ENCODE measurements at regions not wholly inside any gene's neighbourhood (a gene's known extent, or its start where the extent isn't known, plus 50 kb on each side); places are given as distances from the start of the nearest gene placed in this dataset.

DNA sequence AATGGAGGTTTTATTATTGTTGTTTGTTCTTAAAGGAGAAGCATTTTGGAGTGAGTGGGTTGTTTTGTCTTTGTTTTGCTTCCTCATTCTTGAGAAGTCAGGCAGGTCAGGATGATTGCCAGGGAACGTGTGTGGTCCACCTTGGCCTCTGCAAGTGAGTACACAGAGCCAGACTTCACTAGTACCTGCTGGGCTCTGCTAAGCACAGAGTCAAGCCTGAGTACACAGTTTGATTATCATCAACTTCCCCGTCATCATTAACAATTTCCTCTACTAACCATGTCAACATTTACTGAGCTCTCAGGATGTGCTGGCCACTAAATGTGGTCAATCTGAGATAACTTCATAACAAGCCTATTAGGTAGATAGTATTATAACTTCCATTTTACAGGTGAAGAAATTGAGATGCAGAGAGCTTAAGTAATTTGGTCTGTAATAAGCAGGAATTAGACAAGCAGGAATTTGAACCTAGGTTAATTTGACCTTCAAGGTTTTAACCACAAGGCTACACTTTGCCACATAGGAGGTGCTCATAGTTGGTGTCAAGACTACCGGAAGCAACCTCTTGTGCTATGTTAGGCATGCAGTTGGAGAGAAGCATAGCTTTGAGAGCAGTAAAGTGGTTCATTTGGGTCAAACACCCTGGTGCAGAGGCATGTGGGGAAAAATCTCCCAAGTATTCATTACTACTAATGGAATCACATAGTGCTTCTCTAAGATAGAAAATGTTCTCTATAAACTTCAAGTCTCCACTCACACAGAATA, 178.3 kb downstream of the NUAK1 start:
- Histone ChIP-seq H3K9me3 (peaks cover 10% of the 10 kb centered on the region), H3K36me3 (no peaks in the 10 kb centered on the region), H3K27me3 (no peaks in the 10 kb centered on the region), H3K4me2 (no peak overlapping the region), H4K20me1 (no peaks in the 10 kb centered on the region), H3K4me1 (no peaks in the 10 kb centered on the region), H3K27ac (no peak overlapping the region), H3K4me3 (no peak overlapping the region), H3K9ac (no peak overlapping the region)
- no peak for TF ChIP-seq Cebpa-rat (IDR thresholded peaks at IDR 0.05)

DNA sequence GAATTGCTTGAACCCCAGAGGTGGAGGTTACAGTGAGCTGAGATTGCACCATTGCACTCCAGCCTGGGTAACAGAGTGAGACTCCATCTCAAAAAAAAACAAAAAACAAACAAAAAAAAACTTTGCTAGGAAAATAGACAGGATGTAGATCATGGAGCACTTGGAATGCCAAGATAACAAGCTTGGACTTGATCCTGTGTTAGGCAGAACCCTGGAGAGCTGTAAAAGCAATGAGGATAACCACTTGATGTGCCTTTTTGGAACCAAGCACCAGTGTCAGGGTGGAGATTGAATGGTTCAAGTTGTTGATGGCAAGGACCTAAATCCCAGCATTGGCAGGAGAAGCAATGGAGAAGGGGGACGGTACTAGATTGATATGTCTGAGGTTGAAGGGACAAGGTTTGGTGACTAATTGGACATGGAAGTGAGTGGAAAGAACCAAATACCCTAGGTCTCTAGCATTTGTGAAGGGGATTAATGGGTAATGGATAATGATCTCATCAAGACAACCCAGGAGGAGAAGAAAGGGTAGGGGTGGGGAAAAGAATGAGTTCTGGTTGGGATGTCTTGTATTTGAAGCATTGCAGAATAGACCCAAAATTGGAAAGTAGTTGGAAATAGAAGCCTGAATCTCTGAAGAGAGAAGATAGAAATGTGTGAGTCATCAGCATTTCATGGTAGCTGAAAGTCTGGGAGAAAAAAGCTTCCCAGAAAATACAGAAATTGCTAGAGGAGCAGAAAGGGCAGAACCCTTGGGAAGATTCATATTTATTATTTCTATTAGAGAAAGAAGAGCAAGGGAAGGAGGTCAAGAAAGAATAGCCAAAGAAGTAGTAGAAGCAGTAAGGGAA, 176.7 kb downstream of the NUAK1 start:
- H3K36me3 ChIP-seq = no peaks in the 10 kb centered on the region
- peaks cover 10% of the 10 kb centered on the region for H3K9me3 ChIP-seq
- H3K4me1 ChIP-seq = no peaks in the 10 kb centered on the region
- no peaks in the 10 kb centered on the region for H4K20me1 ChIP-seq
- H3K27me3 ChIP-seq = no peaks in the 10 kb centered on the region
- TF ChIP-seq Cebpa-rat (IDR thresholded peaks at IDR 0.05) = no peak
- no peak overlapping the region for H3K4me2 ChIP-seq
- H3K4me3 ChIP-seq = no peak overlapping the region
- no peak overlapping the region for H3K9ac ChIP-seq
- H3K27ac ChIP-seq = no peak overlapping the region

DNA sequence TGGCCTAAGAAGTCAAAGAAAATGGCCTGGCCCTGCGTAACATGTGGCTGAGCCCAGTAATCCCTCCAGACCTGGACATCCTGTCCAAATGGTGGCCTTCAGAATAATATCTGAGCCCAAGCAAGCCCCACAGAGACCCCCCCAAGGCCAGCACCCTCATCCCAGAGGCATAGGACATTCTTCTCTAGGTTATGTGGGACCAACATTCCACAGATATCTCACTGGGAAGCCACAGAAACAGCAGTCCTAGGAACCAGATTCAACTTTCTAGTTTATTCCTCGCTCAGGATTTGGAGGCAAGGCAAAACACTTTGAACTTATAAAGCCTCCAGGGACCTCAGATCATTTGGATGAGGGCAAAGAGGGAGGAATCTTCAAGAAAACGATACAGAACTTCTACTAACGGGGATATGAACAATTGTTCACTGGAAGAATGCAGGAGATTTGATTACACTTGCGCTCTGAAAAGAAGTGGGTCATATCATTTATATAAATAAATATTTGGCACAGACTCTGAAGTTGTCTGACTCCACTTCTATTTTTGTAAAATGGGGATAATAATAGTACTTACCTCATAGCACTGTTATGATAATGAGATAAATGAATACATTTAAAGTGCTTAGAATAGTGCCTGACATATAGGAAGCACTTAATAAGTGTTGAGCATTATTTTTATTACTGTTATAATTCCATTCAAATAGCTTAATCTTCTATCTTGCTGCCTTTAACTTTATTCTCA, 171.5 kb downstream of the NUAK1 start:
- no peak overlapping the region for H3K4me3 ChIP-seq

DNA sequence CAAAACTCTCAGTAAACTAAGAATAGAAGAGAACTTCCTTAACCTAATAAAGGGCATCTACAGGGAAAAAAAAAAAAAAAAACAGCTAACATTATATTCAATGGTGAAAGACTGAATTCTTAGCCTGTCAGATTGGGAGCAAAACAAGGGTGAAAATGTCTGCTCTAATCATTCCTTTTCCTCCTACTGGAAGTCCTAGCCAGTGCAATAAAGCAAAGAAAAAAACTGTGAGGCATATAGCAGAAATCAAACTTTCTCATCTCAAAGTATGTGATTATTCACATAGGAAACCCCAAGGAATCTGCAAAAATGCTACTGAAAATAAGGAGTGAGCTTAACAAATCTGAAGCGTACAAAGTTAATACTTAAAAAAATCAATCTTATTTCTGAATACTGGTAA, 170.7 kb downstream of the NUAK1 start:
- Histone ChIP-seq H3K27ac (no peak overlapping the region), H3K36me3 (no peaks in the 10 kb centered on the region), H3K27me3 (no peaks in the 10 kb centered on the region), H3K9me3 (no peaks in the 10 kb centered on the region), H3K4me2 (no peak overlapping the region), H3K4me1 (no peaks in the 10 kb centered on the region), H4K20me1 (no peaks in the 10 kb centered on the region), H3K4me3 (no peak overlapping the region), H3K9ac (no peak overlapping the region)
- TF ChIP-seq Cebpa-rat (IDR thresholded peaks at IDR 0.05) = no peak

More for the DNA sequence above, 171.5 kb downstream of the NUAK1 start:
- no peaks in the 10 kb centered on the region for H3K4me1 ChIP-seq
- H3K9me3 ChIP-seq = no peaks in the 10 kb centered on the region
- no peak overlapping the region for H3K27ac ChIP-seq
- no peaks in the 10 kb centered on the region for H3K36me3 ChIP-seq
- H3K9ac ChIP-seq = no peak overlapping the region
- no peak overlapping the region for H3K4me2 ChIP-seq
- no peak for TF ChIP-seq Cebpa-rat (IDR thresholded peaks at IDR 0.05)
- no peaks in the 10 kb centered on the region for H4K20me1 ChIP-seq
- no peaks in the 10 kb centered on the region for H3K27me3 ChIP-seq

DNA sequence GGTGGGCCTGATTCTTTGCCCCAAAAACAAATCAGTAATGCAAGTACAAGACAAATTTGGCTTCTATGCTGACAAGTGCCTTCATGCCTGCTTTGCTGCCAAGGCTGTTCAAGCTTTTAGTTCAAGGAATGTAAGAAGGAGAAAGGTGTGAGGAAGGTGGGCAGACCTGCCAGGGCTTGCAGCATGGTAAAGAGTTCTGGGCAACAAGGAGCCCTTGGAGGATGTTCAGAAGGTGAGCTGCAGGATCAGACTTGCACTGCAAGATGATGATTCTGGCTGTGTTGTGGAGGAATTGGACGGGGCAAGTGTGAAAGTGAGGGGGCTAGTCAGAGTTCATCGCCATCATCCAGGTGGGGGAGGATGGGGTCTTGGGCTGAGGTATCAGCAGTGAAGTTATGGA, 167.9 kb downstream of the NUAK1 start:
- no peak overlapping the region for H3K9ac ChIP-seq
- no peak overlapping the region for H3K4me2 ChIP-seq
- no peaks in the 10 kb centered on the region for H3K27me3 ChIP-seq
- no peaks in the 10 kb centered on the region for H3K36me3 ChIP-seq
- no peak overlapping the region for H3K4me3 ChIP-seq
- no peaks in the 10 kb centered on the region for H3K9me3 ChIP-seq
- no peaks in the 10 kb centered on the region for H3K4me1 ChIP-seq
- H4K20me1 ChIP-seq = no peaks in the 10 kb centered on the region
- no peak overlapping the region for H3K27ac ChIP-seq
- no peak for TF ChIP-seq Cebpa-rat (IDR thresholded peaks at IDR 0.05)

DNA sequence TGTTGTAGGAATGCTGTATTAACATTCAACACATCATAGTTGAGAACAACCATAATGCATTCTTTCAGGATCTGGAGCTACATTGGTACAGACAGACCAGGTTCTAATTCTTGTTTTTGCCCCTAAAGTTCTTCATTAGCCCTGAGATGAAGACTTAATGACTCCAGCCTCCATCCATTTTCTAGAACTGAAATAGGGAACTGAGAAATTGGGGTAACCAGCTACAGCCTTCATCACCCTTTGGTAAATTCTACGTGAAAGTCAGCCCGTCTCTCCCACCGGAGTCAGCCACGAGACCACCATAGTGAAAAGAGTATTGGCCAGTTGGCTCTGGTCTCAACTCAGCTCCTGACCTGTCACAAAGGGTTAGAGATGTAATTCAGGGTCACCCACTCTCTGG, 164.0 kb downstream of the NUAK1 start:
- Histone ChIP-seq H4K20me1 (no peaks in the 10 kb centered on the region), H3K27ac (no peak overlapping the region), H3K9ac (no peak overlapping the region), H3K36me3 (no peaks in the 10 kb centered on the region), H3K27me3 (no peaks in the 10 kb centered on the region), H3K4me1 (no peaks in the 10 kb centered on the region), H3K4me2 (no peak overlapping the region), H3K4me3 (no peak overlapping the region), H3K9me3 (no peaks in the 10 kb centered on the region)
- TF ChIP-seq Cebpa-rat (IDR thresholded peaks at IDR 0.05) = no peak

DNA sequence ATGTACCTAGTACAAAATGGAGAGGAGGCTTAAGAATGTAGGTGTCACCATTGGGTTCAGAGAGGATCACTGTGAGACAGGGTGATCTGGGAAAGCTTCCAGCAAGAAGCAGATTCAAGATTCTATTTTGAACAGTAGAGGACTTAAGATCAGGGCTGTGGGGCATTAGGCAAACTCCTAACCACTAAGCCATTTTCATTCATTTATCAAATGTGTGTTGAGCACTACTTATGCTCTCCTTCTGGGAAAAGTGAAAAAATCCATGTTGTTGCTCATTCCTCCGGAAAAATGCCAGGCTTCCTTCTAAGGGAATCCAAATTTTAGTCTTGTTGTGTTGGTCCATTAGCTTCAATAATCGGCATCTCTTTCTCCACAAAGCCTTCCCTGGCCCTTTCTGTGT, 163.4 kb downstream of the NUAK1 start:
- Histone ChIP-seq H3K27ac (no peak overlapping the region), H3K27me3 (no peaks in the 10 kb centered on the region), H3K4me1 (no peaks in the 10 kb centered on the region), H3K4me3 (no peak overlapping the region), H3K36me3 (no peaks in the 10 kb centered on the region), H4K20me1 (no peaks in the 10 kb centered on the region), H3K9ac (no peak overlapping the region), H3K9me3 (no peaks in the 10 kb centered on the region), H3K4me2 (no peak overlapping the region)
- TF ChIP-seq Cebpa-rat (IDR thresholded peaks at IDR 0.05) = no peak

DNA sequence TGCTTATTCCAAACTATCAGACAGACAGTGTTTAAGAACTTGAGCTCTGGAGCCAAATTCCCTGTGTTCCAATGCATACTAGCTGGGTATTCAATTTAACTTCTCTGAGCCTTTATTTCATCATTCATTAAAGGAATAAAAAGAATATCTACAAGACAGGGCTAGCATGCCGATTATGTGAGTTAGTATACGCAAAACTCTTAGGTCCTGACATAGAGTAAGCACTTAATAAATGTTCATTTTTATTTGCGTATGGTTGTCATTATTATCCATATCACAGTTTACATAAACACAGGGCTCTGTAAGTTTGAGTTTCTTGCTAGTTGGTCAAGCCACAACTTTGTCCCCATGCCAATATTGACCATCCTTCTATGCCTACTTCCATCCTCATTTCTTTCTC, 161.5 kb downstream of the NUAK1 start:
- H4K20me1 ChIP-seq = no peaks in the 10 kb centered on the region
- H3K9ac ChIP-seq = no peak overlapping the region
- H3K27ac ChIP-seq = no peak overlapping the region
- no peaks in the 10 kb centered on the region for H3K36me3 ChIP-seq
- no peaks in the 10 kb centered on the region for H3K4me1 ChIP-seq
- no peaks in the 10 kb centered on the region for H3K27me3 ChIP-seq
- H3K4me3 ChIP-seq = no peak overlapping the region
- H3K9me3 ChIP-seq = no peaks in the 10 kb centered on the region
- no peak overlapping the region for H3K4me2 ChIP-seq
- TF ChIP-seq Cebpa-rat (IDR thresholded peaks at IDR 0.05) = no peak

DNA sequence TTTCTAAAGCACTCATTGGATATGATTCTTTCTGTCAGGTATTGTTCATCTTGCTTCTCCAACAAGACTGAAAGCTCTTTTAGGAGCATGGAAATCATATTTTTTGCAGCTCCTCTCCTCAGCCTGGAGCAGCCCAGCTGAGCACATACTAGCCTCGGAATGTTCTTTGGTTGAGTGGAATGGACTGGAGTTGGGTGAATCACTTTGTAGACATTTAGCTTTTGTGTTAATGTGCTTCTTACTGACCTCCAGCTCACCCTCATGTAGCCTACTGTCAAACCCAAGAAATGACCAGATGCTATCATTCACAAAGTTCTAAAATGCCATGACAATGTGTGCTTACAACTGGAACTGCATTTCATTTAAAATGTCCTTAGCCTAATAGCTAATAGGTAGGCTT, 161.1 kb downstream of the NUAK1 start:
- no peaks in the 10 kb centered on the region for H3K9me3 ChIP-seq
- H4K20me1 ChIP-seq = no peaks in the 10 kb centered on the region
- H3K4me2 ChIP-seq = no peak overlapping the region
- H3K27me3 ChIP-seq = no peaks in the 10 kb centered on the region
- H3K4me3 ChIP-seq = no peak overlapping the region
- no peaks in the 10 kb centered on the region for H3K4me1 ChIP-seq
- H3K36me3 ChIP-seq = no peaks in the 10 kb centered on the region
- no peak for TF ChIP-seq Cebpa-rat (IDR thresholded peaks at IDR 0.05)
- no peak overlapping the region for H3K27ac ChIP-seq
- no peak overlapping the region for H3K9ac ChIP-seq

DNA sequence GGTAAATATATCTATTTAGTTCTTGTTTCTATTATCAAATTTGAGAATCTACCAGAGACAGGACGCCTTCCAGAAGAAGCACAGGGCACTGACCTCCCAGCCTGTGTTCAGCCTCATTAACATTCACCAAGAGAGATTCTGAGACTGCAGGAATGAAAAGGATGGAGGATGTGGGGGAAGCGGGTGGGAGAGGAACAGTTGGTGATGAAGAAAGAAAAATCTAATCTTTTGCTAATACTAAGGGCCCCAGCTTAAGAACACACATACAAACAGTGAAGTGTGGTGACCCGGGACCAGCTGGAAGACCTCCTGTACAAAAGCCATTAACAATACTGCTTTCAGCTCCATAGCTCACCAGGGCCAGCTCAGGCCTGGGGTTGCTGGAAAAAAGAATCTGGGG, 160.5 kb downstream of the NUAK1 start:
- TF ChIP-seq Cebpa-rat (IDR thresholded peaks at IDR 0.05) = no peak
- H3K9me3 ChIP-seq = no peaks in the 10 kb centered on the region

More for the DNA sequence above, 160.5 kb downstream of the NUAK1 start:
- H3K4me3 ChIP-seq = no peak overlapping the region
- no peaks in the 10 kb centered on the region for H3K36me3 ChIP-seq
- H3K9ac ChIP-seq = no peak overlapping the region
- no peak overlapping the region for H3K4me2 ChIP-seq
- no peaks in the 10 kb centered on the region for H4K20me1 ChIP-seq
- no peak overlapping the region for H3K27ac ChIP-seq
- no peaks in the 10 kb centered on the region for H3K4me1 ChIP-seq
- H3K27me3 ChIP-seq = no peaks in the 10 kb centered on the region
